Nephron progenitor cell (in vitro differentiated cells): ENCODE measurements at regions not wholly inside any gene's neighbourhood (a gene's known extent, or its start where the extent isn't known, plus 50 kb on each side); places are given as distances from the start of the nearest gene placed in this dataset.

Source experiments
- DNase-seq: peaks from one replicate; pipeline ENCODE4 v3.0.0; 2021
- H3K27ac Mint-ChIP-seq: 2 replicates; pipeline ENCODE4 v1.8.0; 2021; ENCODE audit warnings: mild to moderate bottlenecking, moderate library complexity, mixed read lengths
- H3K27me3 Mint-ChIP-seq: 2 replicates; pipeline ENCODE4 v1.8.0; 2021; ENCODE audit warnings: mild to moderate bottlenecking, low read depth, mixed read lengths; ENCODE audit not compliant: poor library complexity
- H3K36me3 Mint-ChIP-seq: 2 replicates; pipeline ENCODE4 v1.8.0; 2021; ENCODE audit warnings: low read depth, mixed read lengths
- H3K4me1 Mint-ChIP-seq: 2 replicates; pipeline ENCODE4 v1.8.0; 2021; ENCODE audit warnings: mixed read lengths
- H3K4me3 Mint-ChIP-seq: 2 replicates; pipeline ENCODE4 v1.8.0; 2021; ENCODE audit warnings: mild to moderate bottlenecking, moderate library complexity, mixed read lengths
- H3K9me3 Mint-ChIP-seq: 2 replicates; pipeline ENCODE4 v1.8.0; 2021; ENCODE audit warnings: mild to moderate bottlenecking, moderate library complexity, mixed read lengths
- CTCF ChIP-seq: fragments of 200-600 bp; sonication (generic); IDR thresholded peaks from 2 replicates; pipeline ENCODE4 v1.5.0; 2021; ENCODE audit warnings: antibody characterized with exemption

- no peaks in the 10 kb centered on the region for H3K9me3 Mint-ChIP-seq
- H3K27me3 Mint-ChIP-seq = no peaks in the 10 kb centered on the region
- H3K4me1 Mint-ChIP-seq = peaks cover 14% of the 10 kb centered on the region
- no peak overlapping the region for H3K27ac Mint-ChIP-seq
- TF ChIP-seq CTCF = no peak
- DNase-seq = no peak
- H3K4me3 Mint-ChIP-seq = no peak overlapping the region
- H3K36me3 Mint-ChIP-seq = no peaks in the 10 kb centered on the region
Observed at GRCh38 chr2:145015561-145015960, 495.6 kb upstream of the ZEB2 start.

GRCh38 chr2:145012806-145013205 is 492.9 kb upstream of the ZEB2 start:
- no peak for DNase-seq
- Mint-ChIP-seq H3K9me3 (no peaks in the 10 kb centered on the region), H3K4me3 (no peak overlapping the region), H3K27me3 (no peaks in the 10 kb centered on the region), H3K4me1 (peaks cover 14% of the 10 kb centered on the region), H3K27ac (no peak overlapping the region), H3K36me3 (no peaks in the 10 kb centered on the region)
- no peak for TF ChIP-seq CTCF

GRCh38 chr2:145012214-145012670 is 492.3 kb upstream of the ZEB2 start:
- no peak overlapping the region for H3K27ac Mint-ChIP-seq
- no peak for DNase-seq

GRCh38 chr2:145010635-145011034 is 490.7 kb upstream of the ZEB2 start:
- no peak for TF ChIP-seq CTCF
- no peak overlapping the region for H3K4me3 Mint-ChIP-seq
- H3K4me1 Mint-ChIP-seq = peaks cover 14% of the 10 kb centered on the region
- H3K27ac Mint-ChIP-seq = no peak overlapping the region
- no peaks in the 10 kb centered on the region for H3K36me3 Mint-ChIP-seq
- no peaks in the 10 kb centered on the region for H3K9me3 Mint-ChIP-seq
- H3K27me3 Mint-ChIP-seq = no peaks in the 10 kb centered on the region
- DNase-seq = no peak

More at GRCh38 chr2:145012214-145012670, 492.3 kb upstream of the ZEB2 start:
- Mint-ChIP-seq H3K4me1 (peaks cover 14% of the 10 kb centered on the region), H3K36me3 (no peaks in the 10 kb centered on the region), H3K9me3 (no peaks in the 10 kb centered on the region), H3K4me3 (no peak overlapping the region), H3K27me3 (no peaks in the 10 kb centered on the region)
- no peak for TF ChIP-seq CTCF

DNA sequence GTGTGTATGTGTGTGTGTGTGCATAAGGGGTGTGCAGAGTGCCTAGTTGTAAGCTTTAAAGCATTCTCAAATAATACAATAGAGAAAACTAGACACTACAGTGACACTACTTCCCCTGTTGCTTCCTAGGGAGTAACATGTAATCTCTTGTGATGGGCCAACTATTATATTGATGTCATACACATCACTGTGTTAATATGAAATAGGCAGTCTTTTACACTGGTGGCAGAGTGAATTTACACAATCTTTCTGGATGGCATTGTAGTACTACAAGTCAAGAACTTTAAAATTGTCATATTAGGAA is 488.0 kb upstream of the ZEB2 start:
- DNase-seq = no peak
- Mint-ChIP-seq H3K9me3 (no peaks in the 10 kb centered on the region), H3K27me3 (no peaks in the 10 kb centered on the region), H3K4me1 (peaks cover 10% of the 10 kb centered on the region), H3K36me3 (no peaks in the 10 kb centered on the region), H3K27ac (no peak overlapping the region), H3K4me3 (no peak overlapping the region)
- no peak for TF ChIP-seq CTCF

DNA sequence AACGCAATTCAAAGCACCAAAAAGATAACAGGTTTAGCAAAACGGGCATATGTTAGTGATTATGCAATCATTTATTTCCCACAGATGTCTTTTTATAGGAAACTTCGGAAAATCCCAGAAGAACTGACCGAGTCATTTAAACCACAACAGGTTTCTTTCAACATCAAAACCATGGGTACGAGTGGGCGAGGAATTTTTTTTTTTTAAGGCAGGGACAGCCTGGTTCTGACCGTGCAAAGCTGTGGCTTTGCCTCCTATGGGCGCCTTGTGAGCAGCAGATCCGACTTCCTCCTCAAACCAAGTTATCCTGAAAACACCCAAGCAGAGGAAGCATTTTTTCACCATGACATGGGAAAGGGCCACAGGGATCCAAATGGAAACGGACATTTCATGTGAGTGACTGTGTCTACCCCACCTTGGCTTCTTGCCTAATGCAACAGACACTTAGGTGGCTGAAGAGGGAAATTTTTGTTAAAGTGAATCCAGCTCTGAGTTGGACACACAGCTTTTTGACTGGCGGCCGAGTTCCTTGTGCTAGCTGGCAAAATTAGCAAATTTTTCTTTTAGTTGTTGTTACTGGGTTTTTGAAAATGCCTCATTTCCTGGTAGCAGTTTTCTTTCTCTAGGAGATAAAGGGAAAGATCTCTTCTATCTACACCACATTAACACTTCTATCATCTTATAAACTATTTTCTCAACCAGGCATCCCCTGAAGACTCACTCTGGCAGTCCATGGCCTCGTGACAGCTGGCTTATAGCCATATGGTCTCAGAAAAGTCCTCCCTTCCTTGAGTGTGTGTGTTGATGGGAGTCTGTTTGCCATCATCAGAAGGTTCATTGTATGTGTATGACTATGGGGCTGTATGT is 487.4 kb upstream of the ZEB2 start:
- TF ChIP-seq CTCF = no peak
- peaks cover 5% of the 10 kb centered on the region for H3K4me1 Mint-ChIP-seq
- DNase-seq = no peak
- no peaks in the 10 kb centered on the region for H3K36me3 Mint-ChIP-seq
- no peak overlapping the region for H3K27ac Mint-ChIP-seq
- no peaks in the 10 kb centered on the region for H3K9me3 Mint-ChIP-seq
- H3K27me3 Mint-ChIP-seq = no peaks in the 10 kb centered on the region
- H3K4me3 Mint-ChIP-seq = no peak overlapping the region
